ENCODE measurements at regions not wholly inside any gene's neighbourhood (a gene's known extent, or its start where the extent isn't known, plus 50 kb on each side); places are given as distances from the start of the nearest gene placed in this dataset.

DNA sequence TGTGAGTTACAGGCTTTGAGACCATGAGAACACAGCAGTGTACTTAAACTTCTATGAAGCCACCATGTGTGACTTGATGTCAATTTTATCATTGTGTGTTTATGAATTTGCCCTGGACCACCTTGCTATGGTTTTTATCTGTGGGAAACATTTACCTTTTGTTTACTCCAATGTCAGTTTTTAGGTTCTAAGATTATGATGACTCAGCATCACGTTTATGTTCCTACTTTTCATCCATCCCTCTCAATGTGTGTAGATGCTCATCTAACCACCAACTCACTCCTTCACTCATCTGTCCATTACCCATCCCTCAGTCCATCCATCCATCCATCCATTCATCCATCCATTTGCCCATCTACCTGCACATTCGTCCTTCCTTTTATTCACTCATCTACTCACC lies 338.8 kb downstream of the MIAT start:
- no TSS peak for BruUV-seq (replicated peaks)
- Mint-ChIP-seq H3K4me1 (ENCODE audit: insufficient read depth, unreplicated experiment) (no peaks in the 10 kb centered on the region), H3K27me3 (ENCODE audit: insufficient read depth, unreplicated experiment) (peaks cover 57% of the 10 kb centered on the region), H3K9me3 (ENCODE audit: unreplicated experiment) (no peaks in the 10 kb centered on the region), H3K36me3 (ENCODE audit: insufficient read depth, unreplicated experiment) (no peaks in the 10 kb centered on the region), H3K27ac (ENCODE audit: low read depth, unreplicated experiment) (no peak overlapping the region), H3K4me3 (ENCODE audit: unreplicated experiment) (no peak overlapping the region)
- POLR2A ChIA-PET, result no interaction called here
- CTCF ChIA-PET, result no interaction called here
- DNase-seq (ENCODE audit: unreplicated experiment), result no peak
- TF ChIP-seq, protein P1, sequence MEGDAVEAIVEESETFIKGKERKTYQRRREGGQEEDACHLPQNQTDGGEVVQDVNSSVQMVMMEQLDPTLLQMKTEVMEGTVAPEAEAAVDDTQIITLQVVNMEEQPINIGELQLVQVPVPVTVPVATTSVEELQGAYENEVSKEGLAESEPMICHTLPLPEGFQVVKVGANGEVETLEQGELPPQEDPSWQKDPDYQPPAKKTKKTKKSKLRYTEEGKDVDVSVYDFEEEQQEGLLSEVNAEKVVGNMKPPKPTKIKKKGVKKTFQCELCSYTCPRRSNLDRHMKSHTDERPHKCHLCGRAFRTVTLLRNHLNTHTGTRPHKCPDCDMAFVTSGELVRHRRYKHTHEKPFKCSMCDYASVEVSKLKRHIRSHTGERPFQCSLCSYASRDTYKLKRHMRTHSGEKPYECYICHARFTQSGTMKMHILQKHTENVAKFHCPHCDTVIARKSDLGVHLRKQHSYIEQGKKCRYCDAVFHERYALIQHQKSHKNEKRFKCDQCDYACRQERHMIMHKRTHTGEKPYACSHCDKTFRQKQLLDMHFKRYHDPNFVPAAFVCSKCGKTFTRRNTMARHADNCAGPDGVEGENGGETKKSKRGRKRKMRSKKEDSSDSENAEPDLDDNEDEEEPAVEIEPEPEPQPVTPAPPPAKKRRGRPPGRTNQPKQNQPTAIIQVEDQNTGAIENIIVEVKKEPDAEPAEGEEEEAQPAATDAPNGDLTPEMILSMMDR (IDR thresholded peaks at IDR 0.05; ENCODE audit: unreplicated experiment), result no peak
- intact Hi-C loops (cut with micrococcal nuclease), result no loop called here

DNA sequence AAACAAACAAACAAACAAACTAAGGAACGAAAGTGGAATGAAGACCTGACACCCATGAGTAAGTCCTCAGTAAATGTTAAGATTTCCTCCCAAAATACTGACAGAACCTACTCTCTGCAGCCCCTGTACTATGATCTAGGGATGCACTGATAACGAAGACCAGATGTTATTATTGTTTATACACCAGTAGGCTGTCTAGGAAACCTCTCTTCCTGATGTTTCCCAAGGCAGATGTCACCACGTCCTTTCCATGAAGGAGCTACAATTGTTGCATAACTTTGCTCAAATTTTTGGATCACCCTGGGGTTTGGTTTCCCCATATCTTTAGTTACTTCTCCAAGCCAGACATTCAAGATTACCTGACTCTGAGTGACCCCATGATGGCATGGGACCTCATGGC lies 340.7 kb downstream of the MIAT start:
- Mint-ChIP-seq H3K27me3 (ENCODE audit: insufficient read depth, unreplicated experiment) (peaks cover 77% of the 10 kb centered on the region), H3K9me3 (ENCODE audit: unreplicated experiment) (no peaks in the 10 kb centered on the region), H3K4me3 (ENCODE audit: unreplicated experiment) (no peak overlapping the region), H3K4me1 (ENCODE audit: insufficient read depth, unreplicated experiment) (no peaks in the 10 kb centered on the region), H3K27ac (ENCODE audit: low read depth, unreplicated experiment) (no peak overlapping the region), H3K36me3 (ENCODE audit: insufficient read depth, unreplicated experiment) (no peaks in the 10 kb centered on the region)
- CTCF ChIA-PET, result no interaction called here
- intact Hi-C loops (cut with micrococcal nuclease), result no loop called here
- TF ChIP-seq, protein P1 (IDR thresholded peaks at IDR 0.05; ENCODE audit: unreplicated experiment), result no peak
- no peak for DNase-seq (ENCODE audit: unreplicated experiment)
- BruUV-seq (replicated peaks), result no TSS peak
- POLR2A ChIA-PET, result no interaction called here

DNA sequence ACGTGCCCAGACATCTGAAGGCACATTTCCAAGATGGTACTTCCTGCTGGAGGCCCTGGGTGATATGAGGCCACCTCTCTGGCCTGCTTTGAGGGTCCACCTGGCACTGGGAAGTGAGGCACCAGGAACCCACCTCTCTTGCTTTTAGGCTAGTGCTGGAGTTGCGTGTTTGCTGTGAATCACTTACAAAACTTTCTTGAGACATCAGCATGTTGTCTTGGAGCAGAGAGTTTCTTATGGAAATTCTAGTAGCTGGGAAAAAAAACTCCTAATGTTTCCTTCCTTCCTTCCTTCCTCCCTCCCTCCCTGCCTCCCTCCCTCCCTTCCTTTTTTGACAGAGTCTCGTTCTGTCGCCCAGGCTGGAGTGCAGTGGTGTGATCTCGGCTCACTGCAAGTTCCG lies 341.3 kb downstream of the MIAT start:
- ChIA-PET CTCF (interaction anchor here (0.6 kb wide), 1 partner anchor 1140 kb away, joined by 3 read pairs; no protein-coding TSS in a partner anchor), POLR2A (no interaction called here)
- intact Hi-C loops (cut with micrococcal nuclease), result no loop called here
- Mint-ChIP-seq H3K4me1 (ENCODE audit: insufficient read depth, unreplicated experiment) (no peaks in the 10 kb centered on the region), H3K9me3 (ENCODE audit: unreplicated experiment) (no peaks in the 10 kb centered on the region), H3K4me3 (ENCODE audit: unreplicated experiment) (no peak overlapping the region), H3K27ac (ENCODE audit: low read depth, unreplicated experiment) (no peak overlapping the region), H3K27me3 (ENCODE audit: insufficient read depth, unreplicated experiment) (peaks cover 81% of the 10 kb centered on the region), H3K36me3 (ENCODE audit: insufficient read depth, unreplicated experiment) (no peaks in the 10 kb centered on the region)
- no peak for DNase-seq (ENCODE audit: unreplicated experiment)
- BruUV-seq (replicated peaks), result no TSS peak
- TF ChIP-seq, protein P1 (IDR thresholded peaks at IDR 0.05; ENCODE audit: unreplicated experiment), result no peak

DNA sequence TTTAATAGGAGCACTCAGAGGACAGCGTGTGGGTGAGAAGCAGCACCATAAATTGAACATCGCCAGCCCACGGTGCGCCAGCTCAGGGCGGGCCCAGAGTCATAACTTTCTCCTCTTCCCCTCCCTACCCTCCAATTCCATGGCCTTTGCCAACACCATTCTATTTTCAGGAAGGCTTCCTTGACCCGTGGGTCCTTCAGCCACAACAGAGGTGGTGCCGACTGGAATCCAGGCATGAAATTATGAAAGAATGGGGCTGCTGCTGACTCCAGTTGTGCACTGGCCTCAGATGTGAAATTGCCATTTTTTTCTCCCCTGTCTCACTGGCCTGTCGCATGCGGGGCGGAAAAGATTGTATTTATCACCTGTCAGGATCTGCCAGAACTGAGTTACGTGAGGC lies 345.9 kb downstream of the MIAT start:
- intact Hi-C loops (cut with micrococcal nuclease), result no loop called here

More for the DNA sequence above, 345.9 kb downstream of the MIAT start:
- ChIA-PET POLR2A (no interaction called here), CTCF (interaction anchor here (0.6 kb wide), 1 partner anchor 698 kb away, joined by 3 read pairs; no protein-coding TSS in a partner anchor)
- Mint-ChIP-seq H3K9me3 (ENCODE audit: unreplicated experiment) (no peaks in the 10 kb centered on the region), H3K27me3 (ENCODE audit: insufficient read depth, unreplicated experiment) (peaks cover 47% of the 10 kb centered on the region), H3K36me3 (ENCODE audit: insufficient read depth, unreplicated experiment) (no peaks in the 10 kb centered on the region), H3K4me1 (ENCODE audit: insufficient read depth, unreplicated experiment) (no peaks in the 10 kb centered on the region), H3K4me3 (ENCODE audit: unreplicated experiment) (no peak overlapping the region), H3K27ac (ENCODE audit: low read depth, unreplicated experiment) (no peak overlapping the region)
- TF ChIP-seq, protein P1 (IDR thresholded peaks at IDR 0.05; ENCODE audit: unreplicated experiment), result no peak
- no peak for DNase-seq (ENCODE audit: unreplicated experiment)
- no TSS peak for BruUV-seq (replicated peaks)
